HEK293 (cell line): ENCODE measurements at regions not wholly inside any gene's neighbourhood (a gene's known extent, or its start where the extent isn't known, plus 50 kb on each side); places are given as distances from the start of the nearest gene placed in this dataset.

Experiments
- CTCF ChIA-PET: fragments of 350-600 bp; formaldehyde crosslinking; extraction: SDS; loops from one replicate; lab custom pipeline; 2021; ENCODE audit warnings: antibody characterized with exemption; lab: Yijun Ruan, JAX
- POLR2A ChIA-PET: fragments of 300-600 bp; formaldehyde crosslinking; extraction: SDS; loops from one replicate; lab custom pipeline; 2020; ENCODE audit warnings: antibody characterized with exemption, inconsistent platforms; lab: Yijun Ruan, JAX
- H3K27ac ChIP-seq: fragments of 200-500 bp; sonication (Bioruptor generic); 2 replicates; pipeline ENCODE4 v1.5.1; 2014; ENCODE audit warnings: low read depth, low read length, control low read depth, inconsistent platforms; ENCODE audit errors: extremely low read depth
- H3K36me3 ChIP-seq, 2 experiments: fragments of 200-500 bp in 1 of 2; sonication (Bioruptor generic) in 1 of 2; 1 replicate in 1 of 2; 2 replicates in 1 of 2; pipeline ENCODE4 v1.5.1; 2014 to 2017; ENCODE audit warnings: inconsistent platforms in 2 of 2, low read length in 2 of 2; ENCODE audit not compliant: control insufficient read depth in 2 of 2, insufficient read depth in 1 of 2
- H3K4me1 ChIP-seq: fragments of 200-500 bp; sonication (Bioruptor generic); 2 replicates; pipeline ENCODE4 v1.5.1; 2014; ENCODE audit warnings: mild to moderate bottlenecking, low read length, inconsistent platforms; ENCODE audit not compliant: control insufficient read depth, insufficient read depth
- H3K4me3 ChIP-seq: 2 replicates; pipeline ENCODE4 v1.5.1; 2011; ENCODE audit warnings: low read depth, mild to moderate bottlenecking, control low read depth, low read length, moderate library complexity
- H3K9me3 ChIP-seq: fragments of 200-500 bp; sonication (Bioruptor generic); 2 replicates; pipeline ENCODE4 v1.5.1; 2014; ENCODE audit warnings: low read depth, low read length, inconsistent platforms; ENCODE audit not compliant: control insufficient read depth, insufficient read depth
- BCL11B ChIP-seq: fragments of 450-650 bp; formaldehyde crosslinking; IDR thresholded peaks from 2 replicates; pipeline ENCODE4 v1.5.1; 2016; ENCODE audit warnings: low read depth, missing biosample characterization, missing genetic modification characterization
- ELK4 ChIP-seq: IDR thresholded peaks from 2 replicates; pipeline ENCODE4 v1.6.1; 2011; ENCODE audit warnings: mild to moderate bottlenecking, low read depth, low read length, borderline replicate concordance
- HIC1 ChIP-seq: fragments of 450-650 bp; formaldehyde crosslinking; IDR thresholded peaks from 2 replicates; pipeline ENCODE4 v1.5.1; 2016; ENCODE audit warnings: missing biosample characterization, missing genetic modification characterization
- KLF1 ChIP-seq: fragments of 450-650 bp; formaldehyde crosslinking; IDR thresholded peaks from 2 replicates; pipeline ENCODE4 v1.5.1; 2016; ENCODE audit warnings: missing biosample characterization, missing genetic modification characterization
- KLF7 ChIP-seq: fragments of 450-650 bp; formaldehyde crosslinking; IDR thresholded peaks from 2 replicates; pipeline ENCODE4 v1.5.1; 2016; ENCODE audit warnings: missing biosample characterization, missing genetic modification characterization, borderline replicate concordance
- SETDB1 ChIP-seq: IDR thresholded peaks from one replicate; pipeline ENCODE4 v1.6.1; 2017; ENCODE audit warnings: mild to moderate bottlenecking, low read length, moderate library complexity, mixed read lengths; ENCODE audit not compliant: insufficient read length
- ZBTB17 ChIP-seq: fragments of 450-650 bp; formaldehyde crosslinking; IDR thresholded peaks from 2 replicates; pipeline ENCODE4 v1.5.1; 2016; ENCODE audit warnings: missing biosample characterization, missing genetic modification characterization
- ZBTB20 ChIP-seq: fragments of 450-650 bp; formaldehyde crosslinking; IDR thresholded peaks from 2 replicates; pipeline ENCODE4 v1.5.1; 2016; ENCODE audit warnings: missing biosample characterization, missing genetic modification characterization
- ZBTB26 ChIP-seq: fragments of 450-650 bp; formaldehyde crosslinking; optimal IDR thresholded peaks from 2 replicates; pipeline ENCODE3; 2016; ENCODE audit warnings: missing biosample characterization, mild to moderate bottlenecking, missing genetic modification characterization
- ZFHX2 ChIP-seq: fragments of 450-650 bp; formaldehyde crosslinking; conservative IDR thresholded peaks from 2 replicates; pipeline ENCODE4 v1.5.1; 2016; ENCODE audit warnings: missing biosample characterization, missing genetic modification characterization
- ZNF10 ChIP-seq: fragments of 450-650 bp; formaldehyde crosslinking; IDR thresholded peaks from 2 replicates; pipeline ENCODE4 v1.5.1; 2017; ENCODE audit warnings: missing biosample characterization, missing genetic modification characterization
- ZNF18 ChIP-seq: fragments of 450-650 bp; formaldehyde crosslinking; IDR thresholded peaks from 2 replicates; pipeline ENCODE4 v1.5.1; 2016; ENCODE audit warnings: missing biosample characterization, missing genetic modification characterization
- ZNF223 ChIP-seq: fragments of 450-650 bp; formaldehyde crosslinking; IDR thresholded peaks from 2 replicates; pipeline ENCODE4 v1.5.1; 2016; ENCODE audit warnings: missing biosample characterization, missing genetic modification characterization
- ZNF266 ChIP-seq: fragments of 450-650 bp; formaldehyde crosslinking; IDR thresholded peaks from 2 replicates; pipeline ENCODE4 v1.5.1; 2016; ENCODE audit warnings: missing biosample characterization, missing genetic modification characterization, low read depth
- ZNF433 ChIP-seq: fragments of 450-650 bp; formaldehyde crosslinking; IDR thresholded peaks from 2 replicates; pipeline ENCODE4 v1.5.1; 2016; ENCODE audit warnings: missing biosample characterization, missing genetic modification characterization, low read depth
- ZNF791 ChIP-seq: fragments of 450-650 bp; formaldehyde crosslinking; IDR thresholded peaks from 2 replicates; pipeline ENCODE4 v1.5.1; 2016; ENCODE audit warnings: missing biosample characterization, missing genetic modification characterization

- no peaks in the 10 kb centered on the region for H3K9me3 ChIP-seq
- POLR2A ChIA-PET = interaction anchor here (0.6 kb wide), 1 partner anchor 896 kb away, joined by 3 read pairs; no protein-coding TSS in a partner anchor
- H3K36me3 ChIP-seq = no peaks in the 10 kb centered on the region
- H3K4me3 ChIP-seq = no peak overlapping the region
- TF ChIP-seq KLF7 (tag by site-specific recombination) (no peak), SETDB1 (no peak), ZNF223 (tag by site-specific recombination) (no peak), ZNF10 (no peak), HIC1 (tag by site-specific recombination) (no peak), BCL11B (tag by site-specific recombination) (no peak)
- CTCF ChIA-PET = no interaction called here
- no peaks in the 10 kb centered on the region for H3K4me1 ChIP-seq
- H3K27ac ChIP-seq = no peak overlapping the region
Observed at GRCh38 chr12:125871811-125872594, 806.8 kb downstream of the AACS start.

GRCh38 chr12:125873016-125873415, 807.8 kb downstream of the AACS start:
- Histone ChIP-seq H3K4me1 (no peaks in the 10 kb centered on the region), H3K27ac (no peak overlapping the region), H3K36me3 (no peaks in the 10 kb centered on the region), H3K4me3 (no peak overlapping the region), H3K9me3 (no peaks in the 10 kb centered on the region)
- no peak for TF ChIP-seq ZNF433 (tag by site-specific recombination)
- no peak for TF ChIP-seq ZBTB26 (tag by site-specific recombination)
- TF ChIP-seq ZBTB17 (tag by site-specific recombination) = no peak
- TF ChIP-seq KLF1 (tag by site-specific recombination) = no peak
- POLR2A ChIA-PET = no interaction called here
- CTCF ChIA-PET = no interaction called here

- Histone ChIP-seq H3K9me3 (no peaks in the 10 kb centered on the region), H3K36me3 (no peaks in the 10 kb centered on the region), H3K4me3 (no peak overlapping the region), H3K27ac (no peak overlapping the region), H3K4me1 (no peaks in the 10 kb centered on the region)
- POLR2A ChIA-PET = no interaction called here
- no peak for TF ChIP-seq ZFHX2
- TF ChIP-seq ZNF18 (tag by site-specific recombination) = no peak
- CTCF ChIA-PET = no interaction called here
Observed at GRCh38 chr12:125878483-125878882, 813.2 kb downstream of the AACS start.

GRCh38 chr12:125882141-125882540, 816.9 kb downstream of the AACS start:
- Histone ChIP-seq H3K27ac (no peak overlapping the region), H3K36me3 (no peaks in the 10 kb centered on the region), H3K9me3 (no peaks in the 10 kb centered on the region), H3K4me3 (no peak overlapping the region), H3K4me1 (no peaks in the 10 kb centered on the region)
- CTCF ChIA-PET = no interaction called here
- POLR2A ChIA-PET = no interaction called here
- TF ChIP-seq BCL11B (tag by site-specific recombination) (no peak), ZNF791 (tag by site-specific recombination) (no peak), ZBTB20 (no peak), ZNF266 (tag by site-specific recombination) (no peak), ELK4 (no peak)
